ENCODE measurements at regions not wholly inside any gene's neighbourhood (a gene's known extent, or its start where the extent isn't known, plus 50 kb on each side); places are given as distances from the start of the nearest gene placed in this dataset. TPM values are rescaled to one million over a fixed set of nuclear protein-coding genes. Genes with fewer than 3 reads are reported as not detected.
A peak's percentile ranks its signal among the peaks of the same experiment; 100 is the strongest.

GRCh38 chr7:57868771-57869483 lies 418.9 kb downstream of the ZNF716 start:
- TF ChIP-seq, protein P1, sequence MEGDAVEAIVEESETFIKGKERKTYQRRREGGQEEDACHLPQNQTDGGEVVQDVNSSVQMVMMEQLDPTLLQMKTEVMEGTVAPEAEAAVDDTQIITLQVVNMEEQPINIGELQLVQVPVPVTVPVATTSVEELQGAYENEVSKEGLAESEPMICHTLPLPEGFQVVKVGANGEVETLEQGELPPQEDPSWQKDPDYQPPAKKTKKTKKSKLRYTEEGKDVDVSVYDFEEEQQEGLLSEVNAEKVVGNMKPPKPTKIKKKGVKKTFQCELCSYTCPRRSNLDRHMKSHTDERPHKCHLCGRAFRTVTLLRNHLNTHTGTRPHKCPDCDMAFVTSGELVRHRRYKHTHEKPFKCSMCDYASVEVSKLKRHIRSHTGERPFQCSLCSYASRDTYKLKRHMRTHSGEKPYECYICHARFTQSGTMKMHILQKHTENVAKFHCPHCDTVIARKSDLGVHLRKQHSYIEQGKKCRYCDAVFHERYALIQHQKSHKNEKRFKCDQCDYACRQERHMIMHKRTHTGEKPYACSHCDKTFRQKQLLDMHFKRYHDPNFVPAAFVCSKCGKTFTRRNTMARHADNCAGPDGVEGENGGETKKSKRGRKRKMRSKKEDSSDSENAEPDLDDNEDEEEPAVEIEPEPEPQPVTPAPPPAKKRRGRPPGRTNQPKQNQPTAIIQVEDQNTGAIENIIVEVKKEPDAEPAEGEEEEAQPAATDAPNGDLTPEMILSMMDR (IDR thresholded peaks at IDR 0.05; ENCODE audit: insufficient read depth, low read length): peak; percentile 19
- peak; percentile 0 for DNase-seq (ENCODE audit: low read depth)
- peak overlapping the region; percentile 48 for H3K4me3 ChIP-seq (ENCODE audit: low read depth, low read length)

Small RNA genes in the stretch of these regions (small RNA-seq; reads per million reads assigned to genes)
- gene AC023141.11 (not detected), gene AC023141.12 (not detected), gene AC023141.8 (not detected)
